Liver (tissue), 3 donors: ENCODE measurements at regions not wholly inside any gene's neighbourhood (a gene's known extent, or its start where the extent isn't known, plus 50 kb on each side); places are given as distances from the start of the nearest gene placed in this dataset.

Experiments
- ATF3 ChIP-seq: IDR thresholded peaks from 2 replicates; pipeline ENCODE4 v1.6.1; 2016; ENCODE audit warnings: antibody characterized with exemption
- CTCF ChIP-seq: fragments of 150-350 bp; IDR thresholded peaks from 2 replicates; pipeline ENCODE4 v1.5.1; 2017; ENCODE audit warnings: improper control_type of control experiment, low read depth, low read length; ENCODE audit not compliant: missing input control
- FOXA1 ChIP-seq: IDR thresholded peaks from 2 replicates; pipeline ENCODE4 v1.6.1; 2016; ENCODE audit warnings: antibody characterized with exemption
- GABPA ChIP-seq, 2 donors: IDR thresholded peaks in 1 of 2; conservative IDR thresholded peaks in 1 of 2; 2 replicates each; pipeline ENCODE4 v1.6.1; 2016; ENCODE audit warnings: antibody characterized with exemption in 2 of 2, mild to moderate bottlenecking in 1 of 2, moderate library complexity in 1 of 2
- HNF4A ChIP-seq, 2 donors: conservative IDR thresholded peaks; 2 replicates each; pipeline ENCODE4 v1.6.1; 2016; ENCODE audit warnings: antibody characterized with exemption in 2 of 2, mild to moderate bottlenecking in 2 of 2
- HNF4G ChIP-seq: IDR thresholded peaks from 2 replicates; pipeline ENCODE4 v1.6.1; 2016; ENCODE audit warnings: antibody characterized with exemption
- JUND ChIP-seq, 2 donors: IDR thresholded peaks; 2 replicates each; pipeline ENCODE4 v1.6.1; 2016; ENCODE audit warnings: antibody characterized with exemption in 2 of 2
- MAX ChIP-seq: IDR thresholded peaks from 2 replicates; pipeline ENCODE4 v1.6.1; 2016; ENCODE audit warnings: antibody characterized with exemption
- RAD21 ChIP-seq, 2 donors: IDR thresholded peaks; 2 replicates each; pipeline ENCODE4 v1.6.1; 2016; ENCODE audit warnings: antibody characterized with exemption in 2 of 2, mild to moderate bottlenecking in 2 of 2
- SP1 ChIP-seq: IDR thresholded peaks from 2 replicates; pipeline ENCODE4 v1.6.1; 2018; ENCODE audit warnings: antibody characterized with exemption, mild to moderate bottlenecking
- TAF1 ChIP-seq: conservative IDR thresholded peaks from 2 replicates; pipeline ENCODE4 v1.6.1; 2016; ENCODE audit warnings: antibody characterized with exemption, mild to moderate bottlenecking
- YY1 ChIP-seq: IDR thresholded peaks from 2 replicates; pipeline ENCODE4 v1.6.1; 2016; ENCODE audit warnings: antibody characterized with exemption, mild to moderate bottlenecking
- ZBTB33 ChIP-seq: IDR thresholded peaks from 2 replicates; pipeline ENCODE4 v1.6.1; 2016; ENCODE audit warnings: antibody characterized with exemption
- donor health status: healthy.
- donor health status: healthy.

- no peak for TF ChIP-seq CTCF
- TF ChIP-seq HNF4G: no peak
- no peak for TF ChIP-seq MAX
- no peak for TF ChIP-seq GABPA (IDR thresholded peaks at IDR 0.05 in 1 of 2, conservative IDR thresholded peaks at IDR 0.05 in 1 of 2)
- no peak for TF ChIP-seq YY1
- TF ChIP-seq HNF4A (conservative IDR thresholded peaks at IDR 0.05): no peak
- TF ChIP-seq SP1: no peak
- TF ChIP-seq JUND (IDR thresholded peaks at IDR 0.05): no peak
- no peak for TF ChIP-seq ZBTB33
- no peak for TF ChIP-seq ATF3
- no peak for TF ChIP-seq TAF1
- no peak for TF ChIP-seq FOXA1
- TF ChIP-seq RAD21 (IDR thresholded peaks at IDR 0.05): no peak
Observed at GRCh38 chr15:93146196-93146595, 57.2 kb upstream of the RGMA start.
